CD4-positive, alpha-beta T cell treated with Interleukin-12 subunit alpha and Interleukin-12 subunit beta, for 1 hour (primary cell): ENCODE measurements at regions not wholly inside any gene's neighbourhood (a gene's known extent, or its start where the extent isn't known, plus 50 kb on each side); places are given as distances from the start of the nearest gene placed in this dataset.

Source experiments
- DNase-seq: peaks from one replicate; pipeline ENCODE4 v3.0.0-alpha.2; 2020

DNA sequence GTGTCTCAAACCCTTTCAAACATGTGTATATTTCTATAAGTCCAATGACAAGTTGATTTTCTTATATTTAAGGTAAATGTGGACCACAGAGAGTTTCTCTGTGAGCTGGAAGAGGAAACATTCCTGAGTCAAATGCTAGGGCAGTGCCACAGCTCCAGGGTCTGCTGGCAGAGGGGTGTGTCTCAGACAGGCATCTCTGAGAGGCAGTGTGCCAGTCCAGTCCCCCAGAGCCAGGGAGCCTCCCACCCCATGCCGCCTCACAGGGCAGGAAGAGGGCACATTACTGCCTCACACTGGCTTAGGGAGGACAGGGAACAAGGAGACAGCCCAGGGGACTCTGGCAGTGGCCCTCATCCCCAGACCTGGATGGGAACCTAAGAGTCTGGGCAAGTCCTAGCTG, 120.2 kb downstream of the TENT4A start:
- DNase-seq: no peak

DNA sequence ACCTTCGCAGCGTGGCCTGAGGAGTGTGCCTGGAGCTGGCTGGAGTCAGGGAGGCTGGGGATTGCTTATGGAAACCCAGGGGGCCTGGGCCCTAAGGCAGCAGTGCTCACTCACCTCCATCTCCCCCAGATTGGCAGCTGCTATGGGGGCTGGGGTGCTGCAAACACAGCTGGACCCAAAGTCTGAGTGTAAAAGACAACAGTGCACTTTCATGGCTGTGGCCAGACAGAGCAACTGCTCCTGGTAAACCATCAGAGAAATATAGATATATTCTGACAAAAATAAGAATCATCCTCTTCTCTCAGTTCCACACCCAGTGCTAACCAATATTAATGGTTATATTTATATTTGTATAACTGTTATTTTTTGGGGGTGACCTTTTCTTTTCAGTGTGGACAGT, 123.9 kb downstream of the TENT4A start:
- no peak for DNase-seq

DNA sequence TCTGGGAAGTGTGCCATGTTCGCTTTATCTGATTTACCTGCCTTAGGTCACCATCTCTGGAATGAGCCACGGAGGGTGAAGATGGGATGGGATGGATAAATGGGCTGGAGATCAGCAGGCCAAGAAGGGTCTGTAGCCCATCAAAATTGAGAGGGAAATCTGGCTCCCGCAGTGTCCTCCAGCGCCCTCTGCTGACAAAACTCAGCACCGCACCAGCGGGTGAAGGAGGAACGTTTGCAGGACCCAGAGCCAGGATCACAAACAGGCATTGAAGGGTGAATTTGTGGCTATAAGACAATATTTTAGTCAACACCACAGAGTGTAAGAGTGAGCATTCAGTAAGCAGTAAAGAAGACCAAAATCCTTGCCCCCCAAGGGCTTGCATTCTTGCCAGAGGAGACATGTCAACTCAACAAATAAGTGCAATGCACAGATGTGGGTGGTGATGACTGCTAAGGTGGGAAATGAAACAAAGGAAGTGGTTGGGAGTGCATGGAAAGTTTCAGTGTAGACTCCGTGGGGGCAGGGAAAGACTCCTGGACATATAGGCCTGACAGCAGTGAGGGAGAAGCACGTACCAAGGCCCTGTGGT, 124.4 kb downstream of the TENT4A start:
- DNase-seq: peak; percentile 5

DNA sequence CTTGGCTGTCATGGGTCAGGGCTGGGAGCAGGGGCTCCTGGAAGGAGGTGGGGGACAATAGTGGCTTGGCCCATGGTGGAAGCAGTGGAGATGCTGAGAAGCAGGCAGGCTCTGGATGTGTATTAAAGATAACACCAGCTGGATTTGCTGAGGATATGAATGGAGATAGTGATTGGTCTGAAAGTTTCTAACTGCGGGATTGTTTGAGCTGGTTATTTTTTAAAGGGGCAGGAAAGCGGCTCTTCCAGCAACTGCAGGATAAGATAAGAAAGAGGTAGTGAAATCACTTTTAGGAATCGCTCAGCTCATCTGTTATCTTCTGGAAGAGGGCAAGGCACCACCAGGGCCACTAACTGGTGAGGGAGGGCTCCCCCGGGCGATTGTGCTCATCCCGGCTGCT, 125.5 kb downstream of the TENT4A start:
- DNase-seq: no peak

GRCh38 chr5:6840136-6840793, 127.0 kb downstream of the TENT4A start:
- DNase-seq: no peak

DNA sequence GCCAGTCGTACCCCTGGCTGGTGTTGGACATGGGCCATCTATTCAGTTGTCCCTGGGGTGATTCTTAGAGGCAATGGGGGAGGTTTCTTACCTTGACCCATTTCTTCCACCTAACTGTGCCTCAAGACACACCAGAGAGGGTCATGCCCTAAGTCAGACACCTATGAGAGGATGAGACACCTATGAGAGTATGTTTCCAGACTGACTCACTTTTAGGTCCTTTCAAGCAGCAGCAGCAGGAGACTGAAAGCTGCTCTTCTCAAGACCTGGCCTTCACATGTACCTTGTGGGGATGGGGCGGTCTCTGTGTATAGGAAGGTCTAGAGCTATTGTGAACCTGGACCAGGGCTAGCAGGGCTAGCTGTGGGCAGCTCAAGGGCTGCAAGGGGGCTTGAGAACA, 130.1 kb downstream of the TENT4A start:
- no peak for DNase-seq

- DNase-seq: no peak
These were observed 130.6 kb downstream of the TENT4A start for GRCh38 chr5:6843821-6844220.

DNA sequence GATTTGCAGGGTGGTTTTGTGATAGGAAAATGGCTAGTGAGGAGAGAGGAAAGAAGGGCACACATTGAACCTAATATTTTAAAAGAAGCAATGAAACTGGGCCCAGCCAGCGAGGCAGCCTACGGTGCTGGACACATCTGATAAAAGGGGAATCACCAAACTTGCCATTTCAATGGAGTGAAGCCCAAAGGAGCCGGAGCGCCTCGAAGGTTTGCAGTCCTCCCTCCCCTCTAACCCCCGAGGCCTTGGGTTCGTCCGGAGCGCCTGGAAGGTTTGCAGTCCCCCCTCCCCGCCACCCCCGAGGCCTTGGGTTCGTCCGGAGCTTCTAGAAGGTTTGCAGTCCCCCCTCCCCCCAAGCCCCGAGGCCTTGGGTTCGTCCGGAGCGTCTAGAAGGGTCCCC, 132.6 kb downstream of the TENT4A start:
- no peak for DNase-seq

- no peak for DNase-seq
These were observed 134.6 kb downstream of the TENT4A start for GRCh38 chr5:6847870-6848269.

- DNase-seq: no peak
These were observed 136.3 kb downstream of the TENT4A start for GRCh38 chr5:6849316-6850105.

DNA sequence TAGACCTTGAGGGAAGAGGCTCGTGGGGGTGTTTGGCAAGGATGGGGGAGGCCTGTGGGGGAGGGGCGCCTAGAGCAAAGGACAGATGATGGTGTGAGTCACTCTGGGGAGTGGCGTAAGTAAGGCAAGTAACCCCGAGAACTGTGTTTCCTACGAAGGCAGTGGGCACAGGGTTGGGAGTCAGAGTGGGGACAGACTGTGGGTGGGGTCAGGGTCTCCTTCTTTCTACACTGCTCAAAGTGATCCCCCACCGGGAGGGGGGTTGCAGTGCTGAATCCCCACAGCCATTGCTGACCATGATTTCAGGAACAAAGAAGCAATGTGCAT, 136.8 kb downstream of the TENT4A start:
- DNase-seq: no peak

DNA sequence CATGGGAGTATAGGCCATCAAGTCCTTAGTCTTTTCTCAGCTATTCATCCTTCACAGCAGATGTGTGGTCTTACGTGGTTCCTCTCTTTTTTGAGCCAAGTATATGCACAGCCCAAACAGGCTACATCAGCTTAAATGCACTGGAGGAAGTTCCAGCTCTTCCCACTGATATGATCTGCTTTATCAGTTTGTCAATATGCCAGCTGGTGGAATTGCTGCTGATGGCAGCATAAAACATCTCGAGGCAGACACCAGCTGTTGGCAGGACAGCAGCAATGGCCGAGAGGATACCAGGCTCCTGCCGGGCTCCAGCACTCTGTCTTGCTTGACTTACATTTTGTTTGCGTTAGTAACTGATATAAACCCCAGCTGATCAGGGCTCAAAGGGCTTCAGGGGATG, 143.4 kb downstream of the TENT4A start:
- no peak for DNase-seq

GRCh38 chr5:6858419-6858818, 145.2 kb downstream of the TENT4A start:
- no peak for DNase-seq

- no peak for DNase-seq
These were observed 145.8 kb downstream of the TENT4A start for GRCh38 chr5:6859023-6859422.

GRCh38 chr5:6859951-6860638, 146.9 kb downstream of the TENT4A start:
- no peak for DNase-seq

GRCh38 chr5:6861036-6861435, 147.8 kb downstream of the TENT4A start:
- DNase-seq: no peak

DNA sequence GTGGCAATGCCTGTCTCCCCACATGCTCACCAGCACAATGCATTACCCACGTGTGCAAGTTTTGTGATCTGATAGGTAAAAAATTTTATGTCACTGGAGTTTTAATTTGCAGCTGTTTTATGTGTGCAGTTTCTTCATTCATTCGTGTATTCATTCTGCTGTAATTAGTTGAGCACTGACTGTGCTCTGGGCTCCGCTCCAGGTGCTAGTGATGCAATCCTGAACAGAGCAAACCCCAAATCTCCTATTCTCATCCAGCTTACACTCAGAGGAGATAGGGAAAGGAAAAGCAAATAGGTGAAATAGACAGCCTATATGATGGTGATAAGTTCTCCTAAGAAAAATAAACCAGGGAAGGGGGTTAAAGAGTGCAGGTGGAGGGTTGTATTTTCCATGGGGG, 148.4 kb downstream of the TENT4A start:
- no peak for DNase-seq

- DNase-seq: no peak
These were observed 149.1 kb downstream of the TENT4A start for GRCh38 chr5:6862306-6862705.

GRCh38 chr5:6867712-6868111, 154.5 kb downstream of the TENT4A start:
- no peak for DNase-seq

- no peak for DNase-seq
These were observed 154.9 kb downstream of the TENT4A start for GRCh38 chr5:6868171-6868570.

DNA sequence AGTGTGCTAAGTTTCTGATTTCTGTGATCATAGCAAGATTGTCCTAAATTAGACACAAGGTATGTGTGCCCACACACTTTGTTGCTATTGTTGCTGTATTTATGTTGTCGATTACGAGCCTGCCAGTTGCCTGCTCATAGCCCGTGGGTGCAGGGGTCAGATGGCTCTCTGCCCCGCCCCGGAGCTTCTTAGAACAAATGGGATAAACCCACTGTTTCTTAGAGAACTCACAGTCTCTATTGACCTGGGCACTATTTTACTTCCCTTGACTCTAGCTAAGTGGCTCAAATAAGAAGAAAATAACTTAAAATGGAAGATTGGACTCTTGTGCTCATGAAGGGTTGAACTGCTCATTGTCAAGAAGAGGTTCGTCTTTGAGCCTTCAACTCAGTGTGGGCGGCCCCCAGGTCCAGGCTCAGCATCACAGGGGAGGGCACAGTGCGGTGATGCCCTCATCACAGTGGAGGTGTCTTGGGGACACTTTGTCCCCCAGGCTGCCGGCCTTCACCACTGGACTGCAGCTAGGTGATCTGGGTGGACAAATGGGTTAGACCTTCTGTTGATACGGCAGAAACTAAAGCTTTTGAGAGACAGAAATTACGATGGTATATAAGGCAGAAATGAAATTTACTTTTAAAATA, 155.5 kb downstream of the TENT4A start:
- DNase-seq: no peak

DNA sequence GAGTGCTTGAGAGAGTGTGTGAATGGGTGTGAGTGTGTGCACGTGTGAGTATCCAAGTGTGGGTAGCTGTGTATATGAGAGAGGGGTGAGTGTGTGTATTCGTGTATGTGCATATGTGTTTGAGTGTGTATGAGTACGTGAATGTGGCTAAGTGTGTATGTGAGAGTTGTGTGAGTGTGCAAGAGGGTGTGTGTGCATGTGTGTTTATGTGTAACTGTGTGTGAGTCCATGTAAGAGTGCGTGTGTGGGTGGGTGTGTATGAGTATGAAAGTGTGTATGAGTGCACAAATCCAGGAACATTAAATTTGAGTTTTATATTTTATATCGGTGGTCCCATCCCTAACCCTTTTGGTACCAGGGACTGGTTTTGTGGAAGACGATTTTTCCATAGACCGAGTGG, 156.4 kb downstream of the TENT4A start:
- no peak for DNase-seq

DNA sequence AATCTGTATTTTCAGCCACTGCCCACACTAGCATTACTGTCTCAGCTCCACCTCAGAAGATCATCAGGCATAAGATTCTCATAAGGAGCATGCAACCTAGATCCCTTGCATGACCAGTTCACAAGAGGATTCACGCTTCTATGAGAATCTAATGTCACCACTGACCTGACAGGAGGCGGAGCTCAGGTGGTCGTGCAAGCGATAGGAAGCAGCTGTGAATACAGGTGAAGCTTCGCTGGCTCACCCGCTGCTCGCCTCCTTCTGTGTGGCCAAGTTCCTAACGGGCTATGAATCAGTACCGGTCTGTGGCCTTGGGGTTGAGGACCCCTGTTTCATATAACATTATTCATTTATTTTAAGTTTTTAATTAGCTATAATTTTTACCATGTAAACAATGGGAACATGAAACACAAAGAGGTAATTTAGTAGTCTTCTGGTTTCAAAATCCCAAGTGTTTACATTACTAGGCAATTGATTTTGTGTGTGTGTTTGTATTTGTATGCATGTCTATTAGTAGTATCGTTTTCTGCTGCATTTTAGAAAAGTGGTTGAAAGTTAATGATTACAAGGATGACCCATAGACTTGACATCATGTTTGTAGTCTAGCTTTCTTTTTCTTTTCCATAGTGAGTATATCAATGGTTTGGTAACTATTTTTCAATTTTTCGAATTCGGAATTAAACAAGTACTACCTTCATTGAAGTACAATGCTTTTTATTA, 159.4 kb downstream of the TENT4A start:
- DNase-seq: no peak
